H1 (cell line): ENCODE measurements at regions not wholly inside any gene's neighbourhood (a gene's known extent, or its start where the extent isn't known, plus 50 kb on each side); places are given as distances from the start of the nearest gene placed in this dataset.

Experiments
- GABPA ChIP-seq: IDR thresholded peaks from 2 replicates; pipeline ENCODE4 v1.6.1; 2011; ENCODE audit warnings: mild to moderate bottlenecking, low read length, moderate library complexity, borderline replicate concordance; ENCODE audit not compliant: insufficient read depth
- ZNF274 ChIP-seq: IDR thresholded peaks from 2 replicates; pipeline ENCODE4 v1.7.0; 2012; ENCODE audit warnings: low read length, borderline replicate concordance; ENCODE audit errors: extremely low read depth

- TF ChIP-seq GABPA (no peak), ZNF274 (no peak)
- TF ChIP-seq, all 59 proteins: peak for 0
Measured at GRCh38 chr15:36478561-36478960, 100.9 kb upstream of the CDIN1 start (continued).
